Thoracic aorta (tissue), 2 donors: ENCODE measurements at regions not wholly inside any gene's neighbourhood (a gene's known extent, or its start where the extent isn't known, plus 50 kb on each side); places are given as distances from the start of the nearest gene placed in this dataset.

Source experiments
- ATAC-seq: fragments of 150-250 bp; one replicate; pipeline ENCODE4 v1.8.0; 2017; ENCODE audit warnings: low read depth; ENCODE audit not compliant: insufficient number of reproducible peaks, low FRiP score
- DNase-seq: peaks from one replicate; pipeline ENCODE4 v3.0.0-alpha.2; 2020; ENCODE audit warnings: low spot score
- H3K27ac ChIP-seq, 2 donors: fragments of 200-600 bp; sonication (generic); 1 replicate in 1 of 2; 2 replicates in 1 of 2; pipeline ENCODE4 v1.5.1; 2016; ENCODE audit warnings: mild to moderate bottlenecking in 2 of 2, moderate library complexity in 2 of 2
- H3K27me3 ChIP-seq: fragments of 200-600 bp; sonication (generic); replicated peaks from 2 replicates; pipeline ENCODE4 v1.6.0; 2016; ENCODE audit warnings: mild to moderate bottlenecking; ENCODE audit not compliant: insufficient read depth
- H3K36me3 ChIP-seq: fragments of 200-600 bp; sonication (generic); one replicate; pipeline ENCODE4 v1.5.1; 2016
- H3K4me1 ChIP-seq, 2 donors: fragments of 200-600 bp; sonication (generic); 1 replicate in 1 of 2; 2 replicates in 1 of 2; pipeline versions ENCODE4 v1.5.1 to v1.6.0; 2016; ENCODE audit warnings: low read depth in 2 of 2, mild to moderate bottlenecking in 1 of 2; ENCODE audit not compliant: control insufficient read depth in 1 of 2
- H3K4me3 ChIP-seq: fragments of 200-600 bp; sonication (generic); 2 replicates; pipeline ENCODE4 v1.5.1; 2016; ENCODE audit warnings: mild to moderate bottlenecking
- H3K9me3 ChIP-seq: fragments of 200-600 bp; sonication (generic); 2 replicates; pipeline ENCODE4 v1.5.1; 2016
- TF ChIP-seq, protein P1 (sequence below): fragments of 200-600 bp; sonication (generic); IDR thresholded peaks from one replicate; pipeline ENCODE4 v1.5.1; 2019; ENCODE audit warnings: antibody characterized with exemption

DNA sequence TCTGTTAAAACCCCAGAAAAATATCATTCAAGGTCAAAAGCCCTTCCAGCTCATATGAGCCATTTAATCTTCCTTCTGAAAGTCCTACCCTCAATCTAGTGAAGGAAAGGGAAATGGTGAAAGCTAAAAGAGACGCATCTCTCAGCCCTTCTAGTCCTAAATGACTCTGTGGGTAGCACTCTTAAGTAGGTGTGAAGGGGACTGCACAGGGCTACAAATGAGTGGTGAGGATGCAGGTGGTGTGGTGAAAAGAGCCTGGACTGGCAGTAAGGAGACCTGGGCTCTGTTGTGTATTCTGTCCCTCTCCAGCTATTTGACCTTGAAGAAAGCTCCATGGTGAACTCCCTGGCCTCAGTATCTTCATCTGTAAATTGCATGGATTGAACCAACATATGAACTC is 671.8 kb upstream of the DIPK2B start:
- DNase-seq (no peak), ATAC-seq (no peak)
- no peak overlapping the region for H3K27ac ChIP-seq
- no peaks in the 10 kb centered on the region for H3K4me1 ChIP-seq
- no peaks in the 10 kb centered on the region for H3K9me3 ChIP-seq
- H3K27me3 ChIP-seq = no peaks in the 10 kb centered on the region
- TF ChIP-seq, protein P1, sequence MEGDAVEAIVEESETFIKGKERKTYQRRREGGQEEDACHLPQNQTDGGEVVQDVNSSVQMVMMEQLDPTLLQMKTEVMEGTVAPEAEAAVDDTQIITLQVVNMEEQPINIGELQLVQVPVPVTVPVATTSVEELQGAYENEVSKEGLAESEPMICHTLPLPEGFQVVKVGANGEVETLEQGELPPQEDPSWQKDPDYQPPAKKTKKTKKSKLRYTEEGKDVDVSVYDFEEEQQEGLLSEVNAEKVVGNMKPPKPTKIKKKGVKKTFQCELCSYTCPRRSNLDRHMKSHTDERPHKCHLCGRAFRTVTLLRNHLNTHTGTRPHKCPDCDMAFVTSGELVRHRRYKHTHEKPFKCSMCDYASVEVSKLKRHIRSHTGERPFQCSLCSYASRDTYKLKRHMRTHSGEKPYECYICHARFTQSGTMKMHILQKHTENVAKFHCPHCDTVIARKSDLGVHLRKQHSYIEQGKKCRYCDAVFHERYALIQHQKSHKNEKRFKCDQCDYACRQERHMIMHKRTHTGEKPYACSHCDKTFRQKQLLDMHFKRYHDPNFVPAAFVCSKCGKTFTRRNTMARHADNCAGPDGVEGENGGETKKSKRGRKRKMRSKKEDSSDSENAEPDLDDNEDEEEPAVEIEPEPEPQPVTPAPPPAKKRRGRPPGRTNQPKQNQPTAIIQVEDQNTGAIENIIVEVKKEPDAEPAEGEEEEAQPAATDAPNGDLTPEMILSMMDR = no peak
- no peaks in the 10 kb centered on the region for H3K36me3 ChIP-seq
- no peak overlapping the region for H3K4me3 ChIP-seq

DNA sequence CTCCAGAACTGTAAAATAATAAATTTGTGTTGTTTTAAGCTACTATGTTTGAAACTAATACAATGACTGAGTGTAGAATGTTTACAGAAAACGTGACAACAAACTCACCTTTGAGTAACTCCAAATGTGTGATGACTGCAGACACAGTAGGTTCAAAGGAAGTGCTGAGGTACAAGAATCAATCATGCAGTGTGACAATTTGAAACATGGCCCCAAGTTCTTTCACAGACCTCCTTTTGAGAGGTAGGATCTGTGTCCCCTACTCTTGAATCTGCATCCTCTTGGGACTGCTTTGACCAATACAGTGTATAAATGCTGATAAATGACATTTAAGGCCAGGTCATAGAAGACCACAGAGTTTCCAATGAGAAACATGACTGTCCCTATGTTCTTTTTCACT is 667.7 kb upstream of the DIPK2B start:
- no peak for DNase-seq
- Histone ChIP-seq H3K27me3 (no peaks in the 10 kb centered on the region), H3K4me3 (no peak overlapping the region), H3K9me3 (no peaks in the 10 kb centered on the region), H3K27ac (no peak overlapping the region), H3K36me3 (no peaks in the 10 kb centered on the region), H3K4me1 (no peaks in the 10 kb centered on the region)
- ATAC-seq = no peak
- TF ChIP-seq, protein P1 = no peak

DNA sequence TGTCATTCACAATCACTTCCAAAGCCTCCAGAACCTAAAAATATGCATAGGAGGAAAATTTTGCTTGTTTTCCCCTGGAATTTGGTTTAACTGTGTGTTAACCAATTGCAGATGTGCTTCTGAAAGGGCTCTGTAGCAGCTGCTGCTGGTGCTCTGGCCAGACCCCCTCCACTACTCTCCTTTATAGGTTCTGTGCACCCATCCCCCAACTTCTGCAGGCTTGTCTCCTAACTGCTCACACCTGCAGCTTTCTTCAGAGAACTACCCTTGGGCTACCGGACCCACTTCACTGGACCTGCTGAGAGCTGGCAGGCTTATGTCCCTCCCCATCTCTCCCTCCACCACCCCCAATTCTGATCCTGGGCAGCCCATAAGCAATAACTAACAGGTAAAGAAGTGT is 662.1 kb upstream of the DIPK2B start:
- H3K36me3 ChIP-seq = no peaks in the 10 kb centered on the region
- ATAC-seq (no peak), DNase-seq (no peak)
- H3K4me3 ChIP-seq = no peak overlapping the region
- no peaks in the 10 kb centered on the region for H3K27me3 ChIP-seq
- H3K27ac ChIP-seq = no peak overlapping the region
- no peaks in the 10 kb centered on the region for H3K9me3 ChIP-seq
- H3K4me1 ChIP-seq = no peaks in the 10 kb centered on the region
- TF ChIP-seq, protein P1 = no peak

DNA sequence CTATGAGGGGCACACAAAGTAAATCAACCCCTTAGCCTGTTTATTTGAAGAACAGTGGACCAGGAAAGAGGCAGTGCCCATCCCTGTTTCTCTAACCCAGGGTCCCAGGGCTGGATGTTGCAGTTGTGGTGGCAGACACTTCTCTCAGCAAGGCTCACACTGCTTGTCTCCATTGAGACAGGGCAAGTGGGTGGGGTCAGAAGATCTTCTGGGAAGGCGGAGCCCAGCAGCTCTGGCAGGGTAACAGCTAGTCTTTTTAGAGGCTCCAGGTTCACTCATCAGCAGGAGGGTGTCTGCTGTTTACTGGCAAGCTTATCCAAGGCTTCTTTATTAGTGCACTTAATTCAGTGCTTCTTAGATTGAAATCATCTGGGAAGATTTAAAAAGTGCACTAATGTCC is 659.8 kb upstream of the DIPK2B start:
- Histone ChIP-seq H3K4me3 (no peak overlapping the region), H3K9me3 (no peaks in the 10 kb centered on the region), H3K4me1 (no peaks in the 10 kb centered on the region), H3K27ac (no peak overlapping the region), H3K36me3 (no peaks in the 10 kb centered on the region), H3K27me3 (no peaks in the 10 kb centered on the region)
- TF ChIP-seq, protein P1 = no peak
- DNase-seq = no peak
- no peak for ATAC-seq

DNA sequence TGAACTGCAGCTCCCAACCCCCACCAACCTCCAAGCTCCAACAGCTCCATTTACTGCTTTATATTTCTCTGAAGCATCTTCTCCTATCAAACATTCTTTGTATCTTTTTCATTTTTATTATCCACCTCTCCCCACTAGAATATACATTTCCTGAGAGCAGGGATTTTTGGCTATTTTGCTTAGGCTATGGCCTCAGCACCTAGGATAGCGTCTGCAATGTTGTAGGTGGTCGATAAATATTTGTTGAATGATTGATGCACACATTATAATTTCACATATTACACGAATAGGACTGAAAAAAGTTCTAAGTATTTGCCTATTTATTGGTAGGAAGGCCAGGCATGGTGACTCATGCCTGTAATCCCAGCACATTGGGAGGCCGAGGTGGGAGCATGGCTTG is 658.7 kb upstream of the DIPK2B start:
- no peaks in the 10 kb centered on the region for H3K27me3 ChIP-seq
- no peak for DNase-seq
- no peaks in the 10 kb centered on the region for H3K9me3 ChIP-seq
- no peak overlapping the region for H3K4me3 ChIP-seq
- no peak overlapping the region for H3K27ac ChIP-seq
- no peaks in the 10 kb centered on the region for H3K4me1 ChIP-seq
- TF ChIP-seq, protein P1 = no peak
- no peaks in the 10 kb centered on the region for H3K36me3 ChIP-seq
- ATAC-seq = no peak
